ENCODE measurements at regions not wholly inside any gene's neighbourhood (a gene's known extent, or its start where the extent isn't known, plus 50 kb on each side); places are given as distances from the start of the nearest gene placed in this dataset.

DNA sequence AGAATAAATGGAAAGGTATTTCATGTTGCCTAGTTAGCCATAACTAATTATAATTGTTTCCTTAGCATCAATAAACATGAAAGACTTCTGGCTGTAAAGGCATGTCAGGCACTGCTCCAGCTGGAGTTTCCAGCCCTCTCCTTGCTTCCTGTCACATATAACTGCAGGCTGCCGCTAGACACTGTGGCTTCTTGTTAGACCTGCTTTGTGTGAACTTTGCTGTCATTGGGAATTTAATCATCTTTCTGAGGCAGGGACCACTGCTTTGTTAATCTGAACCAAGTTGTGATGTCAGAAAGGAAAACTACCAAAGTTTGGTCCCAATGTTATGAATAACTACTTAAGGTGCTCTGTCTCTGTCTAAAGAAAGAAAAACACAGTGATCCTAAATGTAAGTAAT lies 90.3 kb upstream of the DUSP10 start:
- DNase-seq = no peak

DNA sequence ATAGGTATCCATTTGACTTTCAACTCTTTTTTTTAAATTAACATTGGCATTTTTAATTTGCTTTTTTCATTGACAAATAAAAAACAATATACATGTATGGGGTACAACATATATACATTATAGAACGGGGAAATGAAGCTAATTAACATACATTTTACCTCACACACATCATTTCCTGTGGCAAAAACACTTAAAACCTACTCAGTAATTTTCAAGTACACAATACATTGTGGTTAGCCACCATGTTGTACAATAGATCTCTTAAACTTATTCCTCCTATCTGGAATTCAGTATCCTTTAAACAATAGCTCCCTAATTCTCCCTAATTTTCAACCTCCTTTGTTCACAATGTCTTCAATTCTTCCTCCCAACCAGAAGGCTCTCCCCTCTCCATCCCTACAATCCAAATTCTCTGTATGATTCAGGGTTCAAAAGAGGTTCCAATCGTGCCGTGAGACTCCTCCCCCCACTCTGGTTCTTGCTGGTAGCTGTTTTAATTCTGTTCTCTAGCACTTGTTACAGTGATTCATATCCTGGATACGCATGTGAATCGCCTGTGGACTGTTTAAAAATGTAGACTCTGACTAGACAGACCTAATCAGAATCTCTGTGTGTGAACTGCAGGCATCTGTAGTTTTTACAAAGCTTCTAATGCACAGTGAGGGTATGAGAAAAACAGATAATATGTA lies 87.6 kb upstream of the DUSP10 start:
- no peak for DNase-seq

DNA sequence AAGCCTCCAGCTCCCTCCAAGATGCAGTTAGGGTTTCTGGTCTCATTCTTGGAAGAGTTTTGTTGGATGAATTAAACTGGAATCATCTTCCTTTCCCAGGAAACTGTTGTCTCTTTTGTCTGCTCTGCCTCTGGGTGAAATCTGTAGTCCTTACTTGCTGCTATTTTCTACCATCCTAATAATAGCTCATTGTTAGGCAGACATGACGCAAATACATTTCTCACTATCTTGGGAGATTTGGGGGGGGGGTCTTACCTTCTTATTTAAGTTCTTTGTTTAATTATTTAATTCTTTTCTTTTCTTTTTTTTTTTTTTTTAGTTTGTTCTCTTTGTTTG lies 85.4 kb upstream of the DUSP10 start:
- DNase-seq = no peak

DNA sequence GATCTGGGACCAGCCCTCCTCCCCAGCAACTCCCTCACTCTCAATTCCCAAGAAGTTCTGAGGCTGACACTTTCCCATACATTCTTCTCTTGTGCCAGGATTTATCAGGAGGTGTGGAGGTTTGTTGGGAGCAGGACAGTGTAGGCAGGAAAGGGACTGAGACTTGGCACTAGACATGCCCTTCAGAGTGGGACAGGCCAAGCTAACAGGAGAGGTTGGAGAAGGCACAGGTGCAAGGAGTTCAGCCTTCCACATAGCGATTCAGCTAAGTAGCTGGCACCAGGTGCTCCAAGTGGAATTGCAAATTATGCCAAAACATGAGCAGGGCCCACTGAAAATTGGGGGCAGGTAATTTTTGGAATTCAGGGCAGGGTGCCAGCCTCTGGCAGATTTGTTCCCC lies 83.0 kb upstream of the DUSP10 start:
- no peak for DNase-seq

DNA sequence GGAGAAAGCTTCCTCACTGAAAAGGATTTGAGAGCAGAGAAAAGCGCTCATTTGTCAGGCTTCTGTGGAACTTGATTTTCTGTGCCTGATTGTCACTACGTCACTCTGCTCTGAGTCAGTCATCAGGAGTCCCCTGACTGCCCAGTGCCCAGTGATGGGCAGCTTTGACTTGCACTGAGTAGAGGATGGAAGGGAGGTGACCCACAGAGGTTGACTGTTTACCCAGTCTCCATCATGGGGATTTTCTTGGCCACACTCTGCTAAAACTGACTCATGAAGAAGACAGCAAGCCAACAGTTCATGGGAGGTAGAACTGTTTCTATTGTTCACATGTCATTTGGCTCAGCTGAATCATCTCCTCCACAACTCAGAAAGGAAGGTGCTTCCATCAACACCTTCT lies 82.1 kb upstream of the DUSP10 start:
- DNase-seq = no peak

DNA sequence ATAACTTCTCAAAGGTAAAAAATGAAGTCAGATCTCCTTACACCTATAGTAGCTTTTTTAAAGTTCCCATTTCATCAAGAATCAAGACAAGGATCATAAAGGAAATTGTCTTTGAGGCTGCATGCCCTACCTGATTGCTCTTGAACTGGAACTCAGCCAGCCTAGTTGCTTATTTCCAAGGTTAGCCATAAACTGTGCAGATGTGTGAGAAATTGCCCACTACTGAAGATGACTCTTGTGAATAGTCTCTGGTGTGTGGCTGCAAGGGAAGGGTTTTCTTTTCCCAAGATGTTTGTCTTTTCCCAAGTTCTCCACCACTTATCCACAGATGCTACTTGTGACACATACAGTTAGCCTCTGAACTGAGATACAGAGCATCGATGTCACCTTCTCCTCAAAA lies 81.7 kb upstream of the DUSP10 start:
- no peak for DNase-seq

DNA sequence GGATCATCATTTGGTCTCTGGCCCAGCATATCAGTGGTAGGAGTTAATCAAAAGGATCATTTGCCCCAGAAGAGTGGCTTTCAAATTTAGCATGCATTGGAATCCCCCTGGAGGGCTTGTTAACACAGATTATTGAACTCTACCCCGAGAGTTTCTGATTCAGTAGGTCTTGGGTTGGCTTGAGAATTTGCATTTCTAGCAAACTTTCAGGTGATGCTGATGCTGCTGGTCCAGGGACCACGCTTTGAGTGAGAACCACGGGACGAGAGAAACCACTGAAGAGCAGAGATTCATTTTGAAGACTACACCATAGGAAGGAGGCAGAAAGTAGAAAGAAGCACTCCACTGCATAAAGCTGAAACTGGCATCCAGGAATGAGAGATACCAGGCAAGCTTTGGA lies 81.3 kb upstream of the DUSP10 start:
- DNase-seq = no peak

DNA sequence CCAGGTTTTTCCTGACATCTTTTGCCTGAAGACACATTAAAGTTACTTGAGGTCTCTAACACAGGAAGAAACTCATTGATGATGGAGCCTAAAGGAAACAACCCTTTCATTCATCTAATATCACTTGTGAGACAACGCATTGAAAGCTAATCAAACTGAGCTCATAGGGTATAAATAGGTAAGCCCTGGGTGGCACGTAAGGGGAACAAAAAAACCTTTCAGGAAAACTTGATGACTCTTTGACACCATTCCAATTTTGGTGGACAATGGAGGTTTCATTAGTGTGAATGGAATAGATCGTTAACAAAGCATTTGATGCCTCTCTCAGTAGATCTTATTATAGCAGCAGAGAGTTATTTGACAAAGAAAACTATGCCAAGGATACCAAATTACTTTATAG lies 80.7 kb upstream of the DUSP10 start:
- DNase-seq = no peak

DNA sequence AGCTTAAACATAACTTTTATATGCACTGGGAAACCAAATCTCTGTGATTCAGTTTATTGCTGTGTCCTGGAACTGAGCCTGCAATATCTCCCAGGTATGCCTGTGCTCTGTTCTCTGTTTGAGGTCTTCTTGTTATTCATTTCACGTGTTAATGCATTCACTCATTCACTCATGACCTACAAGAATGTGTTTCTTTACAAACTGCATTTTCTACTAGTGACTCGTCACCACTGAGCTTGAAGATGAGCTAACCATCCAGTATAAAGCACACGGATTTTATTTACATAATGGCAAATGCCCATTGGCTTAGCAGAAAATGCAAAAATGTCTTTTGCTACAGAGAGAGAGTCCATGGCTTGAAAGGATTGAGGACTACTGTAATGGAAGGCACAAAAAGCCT lies 75.0 kb upstream of the DUSP10 start:
- no peak for DNase-seq

DNA sequence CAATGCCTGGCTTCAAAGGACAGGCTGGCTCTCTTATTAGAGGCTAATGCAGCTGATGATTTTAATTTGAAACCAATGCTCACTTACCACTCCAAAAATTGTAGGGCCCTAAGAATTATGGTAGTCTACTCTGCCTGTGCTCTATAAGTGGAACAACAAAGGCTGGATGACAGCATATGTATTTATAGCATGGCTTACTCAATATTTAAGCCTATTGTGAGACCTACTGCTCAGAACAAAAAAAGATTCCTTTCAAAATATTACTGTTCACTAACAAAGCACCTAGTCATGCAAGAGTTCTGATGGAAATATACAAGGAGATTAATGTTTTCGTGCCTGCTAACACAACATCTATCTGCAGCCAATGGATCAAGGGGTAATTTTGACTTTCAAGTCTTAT lies 73.8 kb upstream of the DUSP10 start:
- no peak for DNase-seq

DNA sequence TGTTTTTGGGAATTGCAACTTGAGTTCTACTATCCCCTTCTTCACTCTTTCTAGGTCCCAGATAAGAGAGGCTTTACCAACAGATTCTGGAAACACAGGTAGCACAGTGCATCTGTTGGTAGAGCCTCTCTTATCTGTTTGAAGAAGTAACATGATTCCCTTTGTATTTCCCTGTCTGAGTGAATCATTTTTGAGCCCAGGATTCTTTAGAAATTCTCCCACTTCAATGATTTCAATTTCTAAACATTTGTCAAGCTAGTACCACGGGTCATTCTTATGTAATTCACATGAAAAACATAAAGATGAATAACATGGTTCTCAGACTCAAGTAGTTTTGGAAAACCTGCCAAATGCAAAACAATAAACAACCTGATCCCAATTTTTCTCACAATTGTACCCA lies 72.0 kb upstream of the DUSP10 start:
- no peak for DNase-seq

DNA sequence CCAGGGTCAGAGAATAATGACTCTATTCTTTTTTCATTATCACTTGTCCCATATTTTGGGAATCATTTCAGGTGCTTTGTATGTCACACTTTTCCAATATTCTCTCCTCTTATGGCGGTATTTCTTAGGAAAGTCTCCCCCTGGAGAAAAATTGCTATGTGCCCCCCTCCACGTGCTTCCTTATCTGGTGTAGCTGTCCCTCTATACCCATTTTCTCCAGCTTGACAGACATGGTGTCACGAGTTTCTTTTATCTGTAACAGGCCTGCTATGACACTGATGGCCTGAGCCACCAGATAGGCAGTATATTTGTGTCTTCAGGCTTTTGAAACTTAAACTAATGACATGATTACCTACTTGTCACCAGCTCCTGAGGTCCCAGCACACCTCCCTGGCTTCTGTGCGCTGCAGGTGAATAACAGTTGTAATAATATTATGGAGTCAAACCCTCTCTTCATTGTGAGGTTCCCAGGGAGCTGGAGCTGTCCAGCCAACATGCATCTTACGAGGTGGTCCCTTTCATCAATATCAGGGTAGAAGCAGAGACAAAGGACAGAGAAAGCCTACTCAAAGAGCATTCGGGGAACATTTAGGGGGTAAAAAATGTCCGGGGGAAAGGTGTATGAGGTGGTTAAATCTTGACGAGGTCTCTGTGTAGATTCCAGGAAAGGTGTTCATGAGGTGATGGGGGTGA lies 71.2 kb upstream of the DUSP10 start:
- DNase-seq = no peak

DNA sequence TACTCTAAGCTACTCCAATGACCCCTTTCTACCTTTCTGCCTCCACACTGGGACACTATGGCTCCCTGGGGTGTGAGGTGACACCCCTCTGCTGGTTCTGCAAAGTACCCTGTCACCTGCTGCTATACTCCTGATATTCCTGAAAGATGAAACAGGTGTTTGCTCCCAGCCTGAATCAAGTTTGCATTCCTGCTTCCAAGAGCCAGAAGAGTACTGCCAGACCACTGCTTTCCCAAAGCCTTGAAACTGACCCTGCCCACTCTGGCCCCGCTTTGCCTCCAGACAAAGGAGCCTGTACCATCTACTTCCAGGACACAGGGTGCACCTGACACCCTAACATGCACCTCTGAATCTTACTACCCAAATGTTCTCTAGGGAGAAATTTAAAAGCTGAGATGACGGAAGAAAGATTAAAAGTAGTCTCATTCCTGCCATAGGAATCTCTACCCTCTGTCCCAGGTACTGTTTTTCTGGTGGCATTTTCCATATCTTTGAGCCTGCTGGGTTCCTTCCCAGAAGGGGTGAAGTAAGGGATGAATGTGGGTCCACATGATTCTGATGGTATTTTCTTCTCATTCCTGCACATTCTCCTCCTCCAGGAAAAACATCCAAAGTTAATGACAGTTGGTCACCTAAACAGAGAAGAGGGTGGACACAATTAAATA lies 70.3 kb upstream of the DUSP10 start:
- no peak for DNase-seq

DNA sequence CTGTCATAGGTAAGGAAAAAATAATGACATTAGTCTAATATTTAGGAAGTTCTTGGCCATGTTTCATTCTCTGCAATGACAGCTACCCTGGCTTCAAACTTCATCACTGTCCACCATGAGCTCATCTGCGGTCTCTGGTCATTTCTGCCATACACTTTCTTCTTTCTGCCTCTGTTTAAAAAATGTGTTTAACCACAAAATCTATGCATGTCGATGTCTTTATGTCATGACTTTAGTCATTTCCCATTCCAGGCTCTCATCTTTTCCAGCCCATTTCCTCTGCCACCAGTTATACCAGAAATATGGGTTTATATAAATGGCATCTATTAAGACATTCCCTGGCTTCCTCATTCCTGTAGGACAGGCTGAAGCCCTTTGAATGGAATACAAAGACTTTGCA lies 68.5 kb upstream of the DUSP10 start:
- no peak for DNase-seq

DNA sequence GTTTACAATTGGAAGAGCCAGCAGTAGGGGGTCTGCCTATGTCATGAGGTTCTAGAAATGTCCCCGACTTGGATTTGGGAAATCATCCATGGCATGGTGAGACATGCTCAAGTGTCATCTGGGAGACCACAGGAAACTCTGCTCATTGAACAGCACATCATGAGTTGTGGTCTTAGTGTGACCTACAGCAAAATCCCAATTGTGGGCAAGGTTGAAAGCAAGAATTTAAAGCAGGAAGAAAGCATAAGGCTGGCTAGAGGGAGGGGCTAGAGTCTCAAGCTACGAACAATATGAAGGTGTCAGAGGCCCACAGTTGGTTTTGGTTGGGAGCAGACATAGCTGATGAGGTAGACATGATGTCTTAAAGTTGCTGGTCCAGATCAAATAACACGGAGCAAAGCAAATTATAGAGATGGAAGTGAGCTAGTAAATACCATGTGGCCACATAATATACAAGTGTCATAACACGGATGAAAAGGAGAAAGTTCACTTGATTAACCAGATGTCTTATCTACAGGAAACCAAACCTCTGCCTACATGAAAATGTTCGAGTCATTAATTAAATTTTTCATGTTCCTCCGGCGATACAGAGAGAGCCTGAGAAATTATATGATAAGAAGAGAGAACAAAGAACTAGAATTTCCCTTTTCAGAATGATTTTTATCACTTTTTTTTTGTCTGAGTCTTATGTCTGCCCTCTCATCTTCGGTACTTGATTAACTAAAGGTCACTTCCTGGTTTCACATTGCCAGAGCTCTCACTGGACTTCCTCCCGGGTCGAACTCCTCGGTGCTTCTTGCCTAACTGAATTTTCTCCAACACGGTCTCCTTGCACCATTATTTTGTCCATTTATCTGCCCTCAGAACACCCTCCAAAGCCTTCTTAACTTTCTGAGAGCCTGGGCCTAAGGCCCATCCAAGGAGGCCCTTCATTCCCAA lies 67.5 kb upstream of the DUSP10 start:
- DNase-seq = no peak

DNA sequence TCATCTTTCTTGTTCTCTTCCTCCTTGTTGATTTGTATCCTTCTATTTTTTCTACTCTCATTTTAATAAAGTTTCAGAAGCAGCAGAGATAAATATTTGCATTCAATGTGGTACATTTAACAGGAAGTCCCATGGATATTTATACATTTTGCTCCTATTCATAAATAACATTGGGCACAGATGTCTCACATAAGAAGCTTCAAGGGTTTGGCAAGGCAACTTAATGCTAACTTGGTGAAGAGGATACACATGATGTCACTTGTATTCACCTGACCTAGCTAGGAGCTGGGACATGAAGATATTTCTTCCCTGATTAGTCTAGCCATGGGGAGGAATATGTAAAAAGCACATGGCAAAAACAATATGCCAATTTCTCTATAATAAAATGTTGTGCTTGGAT lies 65.1 kb upstream of the DUSP10 start:
- DNase-seq = no peak

DNA sequence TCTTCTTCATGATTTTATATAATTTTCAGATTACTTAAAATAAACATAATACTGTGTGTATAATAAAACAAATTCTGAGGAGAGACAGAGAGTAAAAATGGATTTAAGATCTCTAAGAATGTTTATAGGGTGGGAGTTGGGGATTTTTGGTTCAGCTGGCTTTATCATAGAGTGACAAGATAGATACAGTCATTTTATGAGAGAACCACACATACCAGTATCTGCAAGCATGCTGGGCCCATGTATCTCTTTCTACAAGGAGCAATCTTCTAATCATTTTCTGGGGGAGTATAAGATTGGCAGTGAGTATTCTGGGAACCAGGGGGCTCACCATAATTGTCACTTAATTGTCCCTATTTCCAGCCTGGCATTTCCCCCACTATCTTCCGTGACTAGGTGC lies 64.3 kb upstream of the DUSP10 start:
- no peak for DNase-seq

DNA sequence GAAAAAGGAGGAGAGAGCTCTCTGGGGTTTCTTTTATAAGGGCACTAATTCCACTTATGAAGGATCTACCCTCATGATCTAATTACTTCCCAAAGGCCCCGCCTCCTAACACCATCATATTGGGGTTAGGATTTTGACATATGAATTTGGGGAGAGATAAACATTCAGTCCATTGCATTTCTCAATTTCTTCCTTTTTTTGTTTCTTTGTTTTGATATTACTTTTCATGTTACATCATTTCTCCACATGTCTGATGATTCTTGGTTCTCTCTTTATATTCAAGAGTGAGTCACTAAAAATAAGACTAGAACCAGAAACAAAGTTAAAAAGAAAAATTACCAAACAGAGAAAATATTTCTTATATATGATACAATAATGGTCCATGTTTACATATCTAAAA lies 63.2 kb upstream of the DUSP10 start:
- DNase-seq = no peak

DNA sequence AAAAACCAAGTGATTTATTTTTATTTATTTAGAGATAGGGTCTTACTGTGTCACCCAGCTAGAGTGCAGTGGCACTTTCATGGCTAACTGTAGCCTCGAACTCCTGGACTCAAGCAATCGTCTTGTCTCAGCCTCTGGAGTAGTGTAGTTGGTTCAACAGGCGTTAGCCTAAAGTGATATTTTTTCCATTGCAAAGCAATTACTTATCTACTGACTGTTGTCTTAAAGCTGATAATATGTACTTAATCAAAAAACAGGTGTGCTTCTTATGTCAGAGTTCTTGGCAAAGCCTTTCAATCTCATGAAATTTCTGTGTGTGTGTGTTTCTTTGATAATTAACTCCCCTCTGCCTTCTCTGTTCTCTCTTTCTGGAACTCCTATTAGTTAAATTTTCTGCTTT lies 62.4 kb upstream of the DUSP10 start:
- no peak for DNase-seq

DNA sequence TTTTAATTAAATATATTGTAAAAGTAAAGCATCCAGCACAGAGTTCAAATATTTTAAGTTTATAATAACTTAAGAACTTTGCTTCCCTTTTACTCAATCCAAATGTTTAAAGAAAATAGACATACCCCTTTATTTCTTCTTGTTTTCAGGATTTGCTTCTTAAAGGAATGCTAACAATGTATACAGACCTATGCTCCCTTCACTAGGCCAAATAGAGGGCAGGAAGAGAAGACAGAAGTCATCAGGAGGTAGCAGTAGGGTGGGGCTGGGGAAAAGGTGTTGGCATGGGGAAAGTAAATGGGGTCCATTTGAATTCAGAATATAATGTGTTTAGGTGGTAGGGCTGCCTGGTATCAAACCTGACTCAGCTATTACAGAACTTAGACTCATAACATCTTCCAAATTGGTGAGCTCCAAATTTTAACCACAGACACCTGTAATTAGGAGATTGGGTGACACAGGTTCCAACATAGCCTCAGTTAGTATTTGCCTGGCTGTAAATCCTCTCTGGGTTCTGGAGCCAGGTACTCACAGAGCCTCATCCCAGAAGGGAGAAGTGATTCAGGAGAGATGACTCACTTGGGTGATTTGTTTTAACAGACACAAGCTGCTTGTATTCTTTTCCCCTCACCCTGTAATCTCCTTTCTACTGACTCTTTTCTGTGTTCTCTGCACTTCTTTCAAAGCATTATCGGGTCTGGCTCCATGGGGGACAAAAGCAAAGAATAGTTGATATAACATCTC lies 60.1 kb upstream of the DUSP10 start:
- no peak for DNase-seq

DNA sequence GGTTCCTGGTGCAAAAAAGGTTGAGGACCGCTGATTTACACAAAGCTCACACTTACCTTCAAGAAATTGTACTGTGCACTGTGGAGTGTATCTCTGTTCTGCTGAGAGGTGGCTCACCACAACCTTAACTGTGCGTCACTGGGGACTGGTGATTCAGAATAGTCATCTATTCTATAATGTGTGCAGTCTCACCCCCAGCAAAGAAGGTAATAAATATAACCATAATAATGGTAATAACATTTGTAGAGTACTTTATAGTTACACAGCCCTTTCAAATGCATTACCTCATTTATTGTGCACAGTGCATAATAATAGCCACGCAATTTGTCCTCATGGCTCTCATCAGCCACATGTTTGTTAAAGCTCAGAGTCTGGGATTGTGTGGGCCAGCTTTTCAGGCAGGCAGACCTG lies 59.4 kb upstream of the DUSP10 start:
- no peak for DNase-seq

DNA sequence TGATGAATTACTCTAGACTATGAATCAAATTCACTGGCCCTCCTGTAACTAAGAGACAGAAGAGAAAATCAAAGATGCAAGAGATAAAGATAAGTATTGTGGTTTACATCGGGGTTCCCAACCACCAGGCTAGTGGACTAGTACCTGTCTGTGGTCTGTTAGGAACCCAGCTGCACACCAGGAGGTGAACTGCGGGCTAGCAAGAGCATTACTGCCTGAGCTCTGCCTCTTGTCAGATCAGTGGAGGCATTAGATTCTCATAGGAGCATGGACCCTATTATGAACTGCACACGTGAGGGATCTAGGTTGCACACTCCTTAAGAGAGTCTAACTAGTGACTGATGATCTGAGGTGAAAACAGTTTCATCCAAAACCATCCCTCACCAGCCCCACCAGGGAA lies 58.9 kb upstream of the DUSP10 start:
- DNase-seq = no peak

DNA sequence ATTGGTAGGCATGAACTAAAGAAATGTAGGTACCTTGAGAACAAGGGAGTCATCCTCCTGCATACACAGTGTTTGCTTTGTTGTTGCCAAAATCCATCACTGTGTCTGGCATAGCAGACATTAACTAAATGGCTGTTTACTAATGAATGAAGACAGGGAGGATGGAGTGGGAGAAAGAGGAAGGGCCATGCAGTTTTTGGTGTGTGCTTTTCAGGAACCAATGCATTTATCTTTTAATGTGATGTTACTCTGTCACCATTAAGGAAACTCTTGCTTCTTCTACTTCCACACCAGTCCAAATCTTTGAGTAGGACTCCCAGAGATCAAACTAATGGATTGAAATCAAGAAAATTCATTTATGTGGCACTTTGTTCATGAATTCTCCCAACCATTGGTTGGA lies 55.6 kb upstream of the DUSP10 start:
- DNase-seq = no peak
